Putamen (tissue), 1 donor: ENCODE measurements at regions not wholly inside any gene's neighbourhood (a gene's known extent, or its start where the extent isn't known, plus 50 kb on each side); places are given as distances from the start of the nearest gene placed in this dataset.
"Not testable (repeated sequence)": the region's sequence is repeated elsewhere in the genome, so short reads cannot be mapped to it uniquely, and the experiment has no call there.

Experiments used
- DNase-seq: peaks from one replicate; pipeline ENCODE4 v3.0.0-alpha.2; 2016; ENCODE audit warnings: low spot score

- DNase-seq = no peak
These were observed 73.2 kb upstream of the PRR5 start for GRCh38 chr22:44628835-44629234.

- DNase-seq = no peak
These were observed 73.7 kb upstream of the PRR5 start for GRCh38 chr22:44628273-44628672.

- no peak for DNase-seq
These were observed 74.4 kb upstream of the PRR5 start for GRCh38 chr22:44627521-44628139.

- peak; percentile 37 for DNase-seq
These were observed 75.9 kb upstream of the PRR5 start for GRCh38 chr22:44625981-44626687.

GRCh38 chr22:44625421-44625760 is 76.6 kb upstream of the PRR5 start:
- DNase-seq = no peak

- no peak for DNase-seq
These were observed 77.1 kb upstream of the PRR5 start for GRCh38 chr22:44624689-44625420.

- DNase-seq = no peak
These were observed 78.1 kb upstream of the PRR5 start for GRCh38 chr22:44623771-44624510.

- DNase-seq = no peak
These were observed 79.3 kb upstream of the PRR5 start for GRCh38 chr22:44622679-44623078.

- DNase-seq = no peak
These were observed 79.9 kb upstream of the PRR5 start for GRCh38 chr22:44622147-44622427.

GRCh38 chr22:44621401-44622146 is 80.4 kb upstream of the PRR5 start:
- no peak for DNase-seq

- no peak for DNase-seq
These were observed 81.2 kb upstream of the PRR5 start for GRCh38 chr22:44620841-44621257.

GRCh38 chr22:44620129-44620840 is 81.7 kb upstream of the PRR5 start:
- DNase-seq = no peak

GRCh38 chr22:44619560-44620128 is 82.4 kb upstream of the PRR5 start:
- not testable (repeated sequence) for DNase-seq

GRCh38 chr22:44618910-44619309 is 83.1 kb upstream of the PRR5 start:
- DNase-seq = not testable (repeated sequence)

- no peak for DNase-seq
These were observed 83.6 kb upstream of the PRR5 start for GRCh38 chr22:44618400-44618799.

- no peak for DNase-seq
These were observed 84.2 kb upstream of the PRR5 start for GRCh38 chr22:44617828-44618227.

- DNase-seq = no peak
These were observed 84.9 kb upstream of the PRR5 start for GRCh38 chr22:44616882-44617655.

- no peak for DNase-seq
These were observed 85.5 kb upstream of the PRR5 start for GRCh38 chr22:44616461-44616860.

- DNase-seq = no peak
These were observed 86.3 kb upstream of the PRR5 start for GRCh38 chr22:44615602-44616180.

- DNase-seq = no peak
These were observed 86.9 kb upstream of the PRR5 start for GRCh38 chr22:44615146-44615545.
